ENCODE measurements at regions not wholly inside any gene's neighbourhood (a gene's known extent, or its start where the extent isn't known, plus 50 kb on each side); places are given as distances from the start of the nearest gene placed in this dataset.

- ATAC-seq, result no peak
- TF ChIP-seq ZNF8 (CRISPR knock-in tag; IDR thresholded peaks at IDR 0.05), result no peak
- TF ChIP-seq RARB (CRISPR knock-in tag; IDR thresholded peaks at IDR 0.05), result no peak
- no peak for TF ChIP-seq ZNF70 (CRISPR knock-in tag; IDR thresholded peaks at IDR 0.05)
- TF ChIP-seq OSR1 (CRISPR knock-in tag; IDR thresholded peaks at IDR 0.05), result no peak
- no peak for TF ChIP-seq ZFP3 (CRISPR knock-in tag; IDR thresholded peaks at IDR 0.05)
Observed at GRCh38 chr18:24602201-24602600, 141.8 kb downstream of the HRH4 start.

GRCh38 chr18:24603151-24603550, 142.7 kb downstream of the HRH4 start:
- no peak for ATAC-seq
- TF ChIP-seq ESRRG (CRISPR knock-in tag; IDR thresholded peaks at IDR 0.05) (no peak), CREB5 (CRISPR knock-in tag; IDR thresholded peaks at IDR 0.05; ENCODE audit: low read depth) (no peak), ZFP30 (CRISPR knock-in tag; IDR thresholded peaks at IDR 0.05) (no peak), CSDC2 (CRISPR knock-in tag; IDR thresholded peaks at IDR 0.05) (no peak), ZNF8 (CRISPR knock-in tag; IDR thresholded peaks at IDR 0.05) (no peak), RARB (CRISPR knock-in tag; IDR thresholded peaks at IDR 0.05) (no peak), SNAI2 (CRISPR knock-in tag; IDR thresholded peaks at IDR 0.05) (no peak), GLIS3 (CRISPR knock-in tag; IDR thresholded peaks at IDR 0.05) (no peak), TSHZ2 (CRISPR knock-in tag; IDR thresholded peaks at IDR 0.05) (no peak), OSR1 (CRISPR knock-in tag; IDR thresholded peaks at IDR 0.05) (no peak), TCF4 (CRISPR knock-in tag; IDR thresholded peaks at IDR 0.05; ENCODE audit: borderline replicate concordance) (no peak), ARNTL (CRISPR knock-in tag; IDR thresholded peaks at IDR 0.05; ENCODE audit: borderline replicate concordance, low read depth) (no peak), ZNF70 (CRISPR knock-in tag; IDR thresholded peaks at IDR 0.05) (no peak), TOX (CRISPR knock-in tag; IDR thresholded peaks at IDR 0.05; ENCODE audit: borderline replicate concordance) (no peak)
- TF ChIP-seq, protein P1, sequence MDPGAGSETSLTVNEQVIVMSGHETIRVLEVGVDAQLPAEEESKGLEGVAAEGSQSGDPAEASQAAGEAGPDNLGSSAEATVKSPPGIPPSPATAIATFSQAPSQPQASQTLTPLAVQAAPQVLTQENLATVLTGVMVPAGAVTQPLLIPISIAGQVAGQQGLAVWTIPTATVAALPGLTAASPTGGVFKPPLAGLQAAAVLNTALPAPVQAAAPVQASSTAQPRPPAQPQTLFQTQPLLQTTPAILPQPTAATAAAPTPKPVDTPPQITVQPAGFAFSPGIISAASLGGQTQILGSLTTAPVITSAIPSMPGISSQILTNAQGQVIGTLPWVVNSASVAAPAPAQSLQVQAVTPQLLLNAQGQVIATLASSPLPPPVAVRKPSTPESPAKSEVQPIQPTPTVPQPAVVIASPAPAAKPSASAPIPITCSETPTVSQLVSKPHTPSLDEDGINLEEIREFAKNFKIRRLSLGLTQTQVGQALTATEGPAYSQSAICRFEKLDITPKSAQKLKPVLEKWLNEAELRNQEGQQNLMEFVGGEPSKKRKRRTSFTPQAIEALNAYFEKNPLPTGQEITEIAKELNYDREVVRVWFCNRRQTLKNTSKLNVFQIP (CRISPR knock-in tag; IDR thresholded peaks at IDR 0.05; ENCODE audit: borderline replicate concordance, low read depth), result no peak
- TF ChIP-seq, protein P2, sequence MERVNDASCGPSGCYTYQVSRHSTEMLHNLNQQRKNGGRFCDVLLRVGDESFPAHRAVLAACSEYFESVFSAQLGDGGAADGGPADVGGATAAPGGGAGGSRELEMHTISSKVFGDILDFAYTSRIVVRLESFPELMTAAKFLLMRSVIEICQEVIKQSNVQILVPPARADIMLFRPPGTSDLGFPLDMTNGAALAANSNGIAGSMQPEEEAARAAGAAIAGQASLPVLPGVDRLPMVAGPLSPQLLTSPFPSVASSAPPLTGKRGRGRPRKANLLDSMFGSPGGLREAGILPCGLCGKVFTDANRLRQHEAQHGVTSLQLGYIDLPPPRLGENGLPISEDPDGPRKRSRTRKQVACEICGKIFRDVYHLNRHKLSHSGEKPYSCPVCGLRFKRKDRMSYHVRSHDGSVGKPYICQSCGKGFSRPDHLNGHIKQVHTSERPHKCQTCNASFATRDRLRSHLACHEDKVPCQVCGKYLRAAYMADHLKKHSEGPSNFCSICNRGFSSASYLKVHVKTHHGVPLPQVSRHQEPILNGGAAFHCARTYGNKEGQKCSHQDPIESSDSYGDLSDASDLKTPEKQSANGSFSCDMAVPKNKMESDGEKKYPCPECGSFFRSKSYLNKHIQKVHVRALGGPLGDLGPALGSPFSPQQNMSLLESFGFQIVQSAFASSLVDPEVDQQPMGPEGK (CRISPR knock-in tag; IDR thresholded peaks at IDR 0.05; ENCODE audit: borderline replicate concordance), result no peak

DNA sequence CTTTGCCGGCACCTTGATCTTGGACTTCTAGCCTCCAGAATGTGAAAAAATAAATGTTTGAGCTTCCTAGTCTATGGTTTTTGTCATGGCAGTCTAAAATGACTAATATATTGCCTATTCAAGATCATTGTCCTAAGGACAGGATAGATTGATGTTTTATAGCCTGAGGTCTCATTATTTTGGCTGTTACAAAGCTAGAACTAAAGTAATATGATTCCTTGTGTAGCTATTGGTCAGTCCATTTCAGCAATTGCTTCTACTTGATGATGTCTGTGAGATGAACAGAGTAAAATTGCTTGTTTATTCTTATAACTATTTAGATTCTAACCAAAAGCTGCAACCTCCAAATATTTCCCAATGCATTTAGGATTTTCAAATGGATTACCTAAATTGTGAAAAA, 145.0 kb downstream of the HRH4 start:
- TF ChIP-seq ZFP3 (CRISPR knock-in tag; IDR thresholded peaks at IDR 0.05), result no peak
- TF ChIP-seq CSRNP3 (CRISPR knock-in tag; IDR thresholded peaks at IDR 0.05), result no peak
- no peak for TF ChIP-seq SNAI2 (CRISPR knock-in tag; IDR thresholded peaks at IDR 0.05)

DNA sequence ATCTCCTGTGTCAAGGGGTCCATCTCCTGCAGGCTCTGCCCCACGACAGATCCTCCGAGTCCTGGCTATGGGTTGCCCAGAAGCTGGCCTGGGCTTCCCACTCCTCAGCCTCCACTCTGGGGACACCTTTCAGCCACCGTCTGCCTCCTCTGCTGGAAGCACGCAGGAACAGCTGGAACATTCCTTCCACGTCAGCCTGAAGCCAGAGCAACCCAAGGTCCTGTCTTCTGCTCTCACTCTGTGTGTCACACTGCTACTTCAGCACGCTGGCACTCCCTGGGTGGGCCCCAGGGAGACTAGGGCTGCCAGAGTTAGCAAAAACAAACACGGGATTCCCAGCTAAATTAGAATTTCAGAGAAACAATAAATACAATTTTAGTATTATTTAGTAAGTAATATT, 148.8 kb downstream of the HRH4 start:
- TF ChIP-seq SNAI2 (CRISPR knock-in tag; IDR thresholded peaks at IDR 0.05), result no peak
- no peak for TF ChIP-seq PPARA (CRISPR knock-in tag; IDR thresholded peaks at IDR 0.05; ENCODE audit: borderline replicate concordance)
- TF ChIP-seq TOX (CRISPR knock-in tag; IDR thresholded peaks at IDR 0.05; ENCODE audit: borderline replicate concordance), result no peak
- TF ChIP-seq ZFP30 (CRISPR knock-in tag; IDR thresholded peaks at IDR 0.05), result no peak
- TF ChIP-seq ESRRG (CRISPR knock-in tag; IDR thresholded peaks at IDR 0.05), result no peak
- TF ChIP-seq CSRNP3 (CRISPR knock-in tag; IDR thresholded peaks at IDR 0.05), result no peak
- no peak for TF ChIP-seq RARB (CRISPR knock-in tag; IDR thresholded peaks at IDR 0.05)
- TF ChIP-seq BACH2 (CRISPR knock-in tag; IDR thresholded peaks at IDR 0.05; ENCODE audit: borderline replicate concordance), result no peak
- TF ChIP-seq CSDC2 (CRISPR knock-in tag; IDR thresholded peaks at IDR 0.05), result no peak
- no peak for TF ChIP-seq ZFP3 (CRISPR knock-in tag; IDR thresholded peaks at IDR 0.05)
- no peak for TF ChIP-seq ARNTL (CRISPR knock-in tag; IDR thresholded peaks at IDR 0.05; ENCODE audit: borderline replicate concordance, low read depth)
- no peak for TF ChIP-seq ZNF565 (CRISPR knock-in tag; conservative IDR thresholded peaks at IDR 0.05; ENCODE audit: low read depth)
- no peak for TF ChIP-seq ISL1 (CRISPR knock-in tag; IDR thresholded peaks at IDR 0.05)
- TF ChIP-seq OSR1 (CRISPR knock-in tag; IDR thresholded peaks at IDR 0.05), result no peak
- no peak for TF ChIP-seq ZNF8 (CRISPR knock-in tag; IDR thresholded peaks at IDR 0.05)
- ATAC-seq, result no peak

More for the DNA sequence above, 145.0 kb downstream of the HRH4 start:
- ATAC-seq, result no peak

Measured in SK-N-SH treated with all-trans-retinoic acid at 6 μM for 48 hours (cell line).